ENCODE measurements at regions not wholly inside any gene's neighbourhood (a gene's known extent, or its start where the extent isn't known, plus 50 kb on each side); places are given as distances from the start of the nearest gene placed in this dataset.

- TF ChIP-seq CTCF (IDR thresholded peaks at IDR 0.05 in 8 of 11, conservative IDR thresholded peaks at IDR 0.05 in 3 of 11) (no peak), POLR2A (IDR thresholded peaks at IDR 0.05) (no peak), POLR2AphosphoS5 (IDR thresholded peaks at IDR 0.05) (no peak)
Measured at GRCh38 chr4:18608908-18609533, 587.5 kb upstream of the LCORL start.
